ENCODE measurements at regions not wholly inside any gene's neighbourhood (a gene's known extent, or its start where the extent isn't known, plus 50 kb on each side); places are given as distances from the start of the nearest gene placed in this dataset.

DNA sequence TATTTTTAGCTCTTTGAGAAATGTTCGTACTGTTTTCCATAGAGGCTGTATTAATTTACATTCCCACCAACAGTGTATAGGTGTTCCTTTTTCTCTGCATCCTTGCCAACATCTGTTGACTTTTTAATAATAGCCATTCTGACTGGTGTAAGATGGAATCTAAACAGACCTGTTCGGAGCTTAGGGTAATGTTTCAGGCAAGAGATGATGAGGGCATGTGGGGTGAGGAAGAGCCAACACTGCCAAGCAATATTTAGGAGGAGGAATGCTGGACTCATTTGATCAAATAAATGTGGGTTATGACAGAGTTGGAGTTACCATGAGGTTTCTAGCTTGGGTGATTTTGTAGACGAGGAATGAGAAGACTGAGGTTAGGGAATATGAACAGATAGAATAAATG is 382.9 kb downstream of the KLF12 start:
- TF ChIP-seq, protein P1, sequence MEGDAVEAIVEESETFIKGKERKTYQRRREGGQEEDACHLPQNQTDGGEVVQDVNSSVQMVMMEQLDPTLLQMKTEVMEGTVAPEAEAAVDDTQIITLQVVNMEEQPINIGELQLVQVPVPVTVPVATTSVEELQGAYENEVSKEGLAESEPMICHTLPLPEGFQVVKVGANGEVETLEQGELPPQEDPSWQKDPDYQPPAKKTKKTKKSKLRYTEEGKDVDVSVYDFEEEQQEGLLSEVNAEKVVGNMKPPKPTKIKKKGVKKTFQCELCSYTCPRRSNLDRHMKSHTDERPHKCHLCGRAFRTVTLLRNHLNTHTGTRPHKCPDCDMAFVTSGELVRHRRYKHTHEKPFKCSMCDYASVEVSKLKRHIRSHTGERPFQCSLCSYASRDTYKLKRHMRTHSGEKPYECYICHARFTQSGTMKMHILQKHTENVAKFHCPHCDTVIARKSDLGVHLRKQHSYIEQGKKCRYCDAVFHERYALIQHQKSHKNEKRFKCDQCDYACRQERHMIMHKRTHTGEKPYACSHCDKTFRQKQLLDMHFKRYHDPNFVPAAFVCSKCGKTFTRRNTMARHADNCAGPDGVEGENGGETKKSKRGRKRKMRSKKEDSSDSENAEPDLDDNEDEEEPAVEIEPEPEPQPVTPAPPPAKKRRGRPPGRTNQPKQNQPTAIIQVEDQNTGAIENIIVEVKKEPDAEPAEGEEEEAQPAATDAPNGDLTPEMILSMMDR (IDR thresholded peaks at IDR 0.05 in 2 of 3, conservative IDR thresholded peaks at IDR 0.05 in 1 of 3; ENCODE audit: borderline replicate concordance in 1 of 3, insufficient read depth in 1 of 3, low read depth in 2 of 3, low read length in 2 of 3): no peak
- TF ChIP-seq EZH2 (IDR thresholded peaks at IDR 0.05): no peak
- TF ChIP-seq CEBPB (IDR thresholded peaks at IDR 0.05; ENCODE audit: low read depth): no peak
- no peak for TF ChIP-seq POLR2A (IDR thresholded peaks at IDR 0.05; ENCODE audit: borderline replicate concordance, extremely low read depth, insufficient read depth, insufficient read length)
- TF ChIP-seq RAD21 (IDR thresholded peaks at IDR 0.05; ENCODE audit: low read depth): no peak
- no peak for TF ChIP-seq TCF7L2 (IDR thresholded peaks at IDR 0.05; ENCODE audit: borderline replicate concordance, extremely low read depth, insufficient read depth, insufficient read length)
- TF ChIP-seq, protein P2, sequence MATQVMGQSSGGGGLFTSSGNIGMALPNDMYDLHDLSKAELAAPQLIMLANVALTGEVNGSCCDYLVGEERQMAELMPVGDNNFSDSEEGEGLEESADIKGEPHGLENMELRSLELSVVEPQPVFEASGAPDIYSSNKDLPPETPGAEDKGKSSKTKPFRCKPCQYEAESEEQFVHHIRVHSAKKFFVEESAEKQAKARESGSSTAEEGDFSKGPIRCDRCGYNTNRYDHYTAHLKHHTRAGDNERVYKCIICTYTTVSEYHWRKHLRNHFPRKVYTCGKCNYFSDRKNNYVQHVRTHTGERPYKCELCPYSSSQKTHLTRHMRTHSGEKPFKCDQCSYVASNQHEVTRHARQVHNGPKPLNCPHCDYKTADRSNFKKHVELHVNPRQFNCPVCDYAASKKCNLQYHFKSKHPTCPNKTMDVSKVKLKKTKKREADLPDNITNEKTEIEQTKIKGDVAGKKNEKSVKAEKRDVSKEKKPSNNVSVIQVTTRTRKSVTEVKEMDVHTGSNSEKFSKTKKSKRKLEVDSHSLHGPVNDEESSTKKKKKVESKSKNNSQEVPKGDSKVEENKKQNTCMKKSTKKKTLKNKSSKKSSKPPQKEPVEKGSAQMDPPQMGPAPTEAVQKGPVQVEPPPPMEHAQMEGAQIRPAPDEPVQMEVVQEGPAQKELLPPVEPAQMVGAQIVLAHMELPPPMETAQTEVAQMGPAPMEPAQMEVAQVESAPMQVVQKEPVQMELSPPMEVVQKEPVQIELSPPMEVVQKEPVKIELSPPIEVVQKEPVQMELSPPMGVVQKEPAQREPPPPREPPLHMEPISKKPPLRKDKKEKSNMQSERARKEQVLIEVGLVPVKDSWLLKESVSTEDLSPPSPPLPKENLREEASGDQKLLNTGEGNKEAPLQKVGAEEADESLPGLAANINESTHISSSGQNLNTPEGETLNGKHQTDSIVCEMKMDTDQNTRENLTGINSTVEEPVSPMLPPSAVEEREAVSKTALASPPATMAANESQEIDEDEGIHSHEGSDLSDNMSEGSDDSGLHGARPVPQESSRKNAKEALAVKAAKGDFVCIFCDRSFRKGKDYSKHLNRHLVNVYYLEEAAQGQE (IDR thresholded peaks at IDR 0.05; ENCODE audit: low read depth): no peak
- TF ChIP-seq POLR2AphosphoS5 (IDR thresholded peaks at IDR 0.05; ENCODE audit: low read depth, low read length): no peak
- TF ChIP-seq EZH2phosphoT487 (IDR thresholded peaks at IDR 0.05; ENCODE audit: borderline replicate concordance): no peak

All from HCT116 (cell line).